WTC11 (cell line): ENCODE measurements at regions not wholly inside any gene's neighbourhood (a gene's known extent, or its start where the extent isn't known, plus 50 kb on each side); places are given as distances from the start of the nearest gene placed in this dataset.

Experiments used
- CREM ChIP-seq: sonication (generic); formaldehyde crosslinking; IDR thresholded peaks from 2 replicates; pipeline ENCODE4 v1.8.1; 2022; ENCODE audit warnings: mild to moderate bottlenecking, missing genetic modification reagents, moderate library complexity
- GABPB1 ChIP-seq: sonication (generic); formaldehyde crosslinking; IDR thresholded peaks from 2 replicates; pipeline ENCODE4 v1.8.1; 2023; ENCODE audit warnings: mild to moderate bottlenecking, missing genetic modification reagents
- JUN ChIP-seq: sonication (generic); formaldehyde crosslinking; IDR thresholded peaks from 2 replicates; pipeline ENCODE4 v1.8.0; 2023; ENCODE audit warnings: mild to moderate bottlenecking, missing genetic modification reagents
- MAX ChIP-seq: sonication (generic); formaldehyde crosslinking; IDR thresholded peaks from 2 replicates; pipeline ENCODE4 v1.8.0; 2022; ENCODE audit warnings: mild to moderate bottlenecking, missing genetic modification reagents
- NR1H2 ChIP-seq: sonication (generic); formaldehyde crosslinking; IDR thresholded peaks from 2 replicates; pipeline ENCODE4 v1.9.0; 2021; ENCODE audit warnings: mild to moderate bottlenecking, moderate library complexity, missing genetic modification reagents
- NR3C1 ChIP-seq: sonication (generic); formaldehyde crosslinking; conservative IDR thresholded peaks from 2 replicates; pipeline ENCODE4 v1.8.1; 2023; ENCODE audit warnings: low read depth, mild to moderate bottlenecking, missing genetic modification reagents
- ZNF121 ChIP-seq: sonication (generic); formaldehyde crosslinking; IDR thresholded peaks from 2 replicates; pipeline ENCODE4 v1.8.0; 2023; ENCODE audit warnings: missing genetic modification reagents
- ZNF416 ChIP-seq: fragments of 250-450 bp; sonication (Bioruptor Pico); IDR thresholded peaks from 2 replicates; pipeline ENCODE4 v1.9.0; 2021; ENCODE audit warnings: mild to moderate bottlenecking, inconsistent platforms
- TF ChIP-seq, protein P1 (sequence below): fragments of 200-600 bp; IDR thresholded peaks from 2 replicates; pipeline ENCODE4 v1.8.0; 2022; ENCODE audit warnings: antibody characterized with exemption
- TF ChIP-seq, protein P2 (sequence below): sonication (generic); formaldehyde crosslinking; IDR thresholded peaks from 2 replicates; pipeline ENCODE4 v1.8.1; 2022; ENCODE audit warnings: low read depth, missing genetic modification reagents, borderline replicate concordance
- TF ChIP-seq, protein P3 (sequence below): sonication (generic); formaldehyde crosslinking; IDR thresholded peaks from 2 replicates; pipeline ENCODE4 v1.8.1; 2023; ENCODE audit warnings: mild to moderate bottlenecking, missing genetic modification reagents
- TF ChIP-seq, protein P4 (sequence below): sonication (generic); formaldehyde crosslinking; IDR thresholded peaks from 2 replicates; pipeline ENCODE4 v1.8.0; 2023; ENCODE audit warnings: missing genetic modification reagents, mild to moderate bottlenecking, borderline replicate concordance

DNA sequence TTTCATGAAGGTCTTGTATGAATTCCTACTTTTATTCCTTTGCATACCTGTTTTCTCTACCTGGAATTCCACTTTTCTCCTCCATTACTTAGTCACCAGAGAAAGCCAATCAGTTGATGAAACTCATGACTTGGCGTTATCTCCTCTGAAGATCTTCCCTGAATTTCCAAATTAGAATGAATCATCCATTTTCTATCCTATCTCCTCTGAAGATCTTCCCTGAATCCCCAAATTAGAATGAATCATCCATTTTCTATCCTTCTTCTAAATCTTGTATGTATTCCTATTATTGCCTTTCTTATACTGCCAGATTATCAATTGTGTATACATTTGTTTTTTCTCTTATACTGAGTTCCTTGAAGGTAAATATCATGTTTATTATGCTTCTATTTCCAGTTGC, 440.4 kb downstream of the CCDC85A start:
- TF ChIP-seq, protein P1, sequence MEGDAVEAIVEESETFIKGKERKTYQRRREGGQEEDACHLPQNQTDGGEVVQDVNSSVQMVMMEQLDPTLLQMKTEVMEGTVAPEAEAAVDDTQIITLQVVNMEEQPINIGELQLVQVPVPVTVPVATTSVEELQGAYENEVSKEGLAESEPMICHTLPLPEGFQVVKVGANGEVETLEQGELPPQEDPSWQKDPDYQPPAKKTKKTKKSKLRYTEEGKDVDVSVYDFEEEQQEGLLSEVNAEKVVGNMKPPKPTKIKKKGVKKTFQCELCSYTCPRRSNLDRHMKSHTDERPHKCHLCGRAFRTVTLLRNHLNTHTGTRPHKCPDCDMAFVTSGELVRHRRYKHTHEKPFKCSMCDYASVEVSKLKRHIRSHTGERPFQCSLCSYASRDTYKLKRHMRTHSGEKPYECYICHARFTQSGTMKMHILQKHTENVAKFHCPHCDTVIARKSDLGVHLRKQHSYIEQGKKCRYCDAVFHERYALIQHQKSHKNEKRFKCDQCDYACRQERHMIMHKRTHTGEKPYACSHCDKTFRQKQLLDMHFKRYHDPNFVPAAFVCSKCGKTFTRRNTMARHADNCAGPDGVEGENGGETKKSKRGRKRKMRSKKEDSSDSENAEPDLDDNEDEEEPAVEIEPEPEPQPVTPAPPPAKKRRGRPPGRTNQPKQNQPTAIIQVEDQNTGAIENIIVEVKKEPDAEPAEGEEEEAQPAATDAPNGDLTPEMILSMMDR, result no peak
- no peak for TF ChIP-seq NR1H2
- TF ChIP-seq ZNF121 (CRISPR knock-in tag), result no peak
- no peak for TF ChIP-seq NR3C1 (CRISPR knock-in tag)
- TF ChIP-seq MAX (CRISPR knock-in tag), result no peak
- TF ChIP-seq, protein P2, sequence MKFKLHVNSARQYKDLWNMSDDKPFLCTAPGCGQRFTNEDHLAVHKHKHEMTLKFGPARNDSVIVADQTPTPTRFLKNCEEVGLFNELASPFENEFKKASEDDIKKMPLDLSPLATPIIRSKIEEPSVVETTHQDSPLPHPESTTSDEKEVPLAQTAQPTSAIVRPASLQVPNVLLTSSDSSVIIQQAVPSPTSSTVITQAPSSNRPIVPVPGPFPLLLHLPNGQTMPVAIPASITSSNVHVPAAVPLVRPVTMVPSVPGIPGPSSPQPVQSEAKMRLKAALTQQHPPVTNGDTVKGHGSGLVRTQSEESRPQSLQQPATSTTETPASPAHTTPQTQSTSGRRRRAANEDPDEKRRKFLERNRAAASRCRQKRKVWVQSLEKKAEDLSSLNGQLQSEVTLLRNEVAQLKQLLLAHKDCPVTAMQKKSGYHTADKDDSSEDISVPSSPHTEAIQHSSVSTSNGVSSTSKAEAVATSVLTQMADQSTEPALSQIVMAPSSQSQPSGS (CRISPR knock-in tag), result no peak
- TF ChIP-seq JUN (CRISPR knock-in tag), result no peak
- no peak for TF ChIP-seq ZNF416 (CRISPR knock-in tag)
- TF ChIP-seq, protein P3, sequence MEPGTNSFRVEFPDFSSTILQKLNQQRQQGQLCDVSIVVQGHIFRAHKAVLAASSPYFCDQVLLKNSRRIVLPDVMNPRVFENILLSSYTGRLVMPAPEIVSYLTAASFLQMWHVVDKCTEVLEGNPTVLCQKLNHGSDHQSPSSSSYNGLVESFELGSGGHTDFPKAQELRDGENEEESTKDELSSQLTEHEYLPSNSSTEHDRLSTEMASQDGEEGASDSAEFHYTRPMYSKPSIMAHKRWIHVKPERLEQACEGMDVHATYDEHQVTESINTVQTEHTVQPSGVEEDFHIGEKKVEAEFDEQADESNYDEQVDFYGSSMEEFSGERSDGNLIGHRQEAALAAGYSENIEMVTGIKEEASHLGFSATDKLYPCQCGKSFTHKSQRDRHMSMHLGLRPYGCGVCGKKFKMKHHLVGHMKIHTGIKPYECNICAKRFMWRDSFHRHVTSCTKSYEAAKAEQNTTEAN, result no peak
- TF ChIP-seq GABPB1 (CRISPR knock-in tag), result no peak
- TF ChIP-seq, protein P4, sequence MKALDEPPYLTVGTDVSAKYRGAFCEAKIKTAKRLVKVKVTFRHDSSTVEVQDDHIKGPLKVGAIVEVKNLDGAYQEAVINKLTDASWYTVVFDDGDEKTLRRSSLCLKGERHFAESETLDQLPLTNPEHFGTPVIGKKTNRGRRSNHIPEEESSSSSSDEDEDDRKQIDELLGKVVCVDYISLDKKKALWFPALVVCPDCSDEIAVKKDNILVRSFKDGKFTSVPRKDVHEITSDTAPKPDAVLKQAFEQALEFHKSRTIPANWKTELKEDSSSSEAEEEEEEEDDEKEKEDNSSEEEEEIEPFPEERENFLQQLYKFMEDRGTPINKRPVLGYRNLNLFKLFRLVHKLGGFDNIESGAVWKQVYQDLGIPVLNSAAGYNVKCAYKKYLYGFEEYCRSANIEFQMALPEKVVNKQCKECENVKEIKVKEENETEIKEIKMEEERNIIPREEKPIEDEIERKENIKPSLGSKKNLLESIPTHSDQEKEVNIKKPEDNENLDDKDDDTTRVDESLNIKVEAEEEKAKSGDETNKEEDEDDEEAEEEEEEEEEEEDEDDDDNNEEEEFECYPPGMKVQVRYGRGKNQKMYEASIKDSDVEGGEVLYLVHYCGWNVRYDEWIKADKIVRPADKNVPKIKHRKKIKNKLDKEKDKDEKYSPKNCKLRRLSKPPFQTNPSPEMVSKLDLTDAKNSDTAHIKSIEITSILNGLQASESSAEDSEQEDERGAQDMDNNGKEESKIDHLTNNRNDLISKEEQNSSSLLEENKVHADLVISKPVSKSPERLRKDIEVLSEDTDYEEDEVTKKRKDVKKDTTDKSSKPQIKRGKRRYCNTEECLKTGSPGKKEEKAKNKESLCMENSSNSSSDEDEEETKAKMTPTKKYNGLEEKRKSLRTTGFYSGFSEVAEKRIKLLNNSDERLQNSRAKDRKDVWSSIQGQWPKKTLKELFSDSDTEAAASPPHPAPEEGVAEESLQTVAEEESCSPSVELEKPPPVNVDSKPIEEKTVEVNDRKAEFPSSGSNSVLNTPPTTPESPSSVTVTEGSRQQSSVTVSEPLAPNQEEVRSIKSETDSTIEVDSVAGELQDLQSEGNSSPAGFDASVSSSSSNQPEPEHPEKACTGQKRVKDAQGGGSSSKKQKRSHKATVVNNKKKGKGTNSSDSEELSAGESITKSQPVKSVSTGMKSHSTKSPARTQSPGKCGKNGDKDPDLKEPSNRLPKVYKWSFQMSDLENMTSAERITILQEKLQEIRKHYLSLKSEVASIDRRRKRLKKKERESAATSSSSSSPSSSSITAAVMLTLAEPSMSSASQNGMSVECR, result no peak
- no peak for TF ChIP-seq CREM (CRISPR knock-in tag)
